GM21528 (cell line): ENCODE measurements at regions not wholly inside any gene's neighbourhood (a gene's known extent, or its start where the extent isn't known, plus 50 kb on each side); places are given as distances from the start of the nearest gene placed in this dataset.
"Not testable (repeated sequence)": the region's sequence is repeated elsewhere in the genome, so short reads cannot be mapped to it uniquely, and the experiment has no call there.

Source experiments
- ATAC-seq: cut with Tn5 transposase; IDR thresholded peaks from one replicate; pipeline ENCODE4 v1.9.1; 2021; ENCODE audit warnings: mild to moderate bottlenecking, moderate library complexity; ENCODE audit not compliant: unreplicated experiment, low FRiP score

GRCh38 chr13:87736849-87737385 is 65.7 kb downstream of the SLITRK5 start:
- no peak for ATAC-seq

- no peak for ATAC-seq
Measured at GRCh38 chr13:87754097-87754496, 82.9 kb downstream of the SLITRK5 start.

GRCh38 chr13:87769445-87769844 is 98.3 kb downstream of the SLITRK5 start:
- ATAC-seq, result no peak

- ATAC-seq, result no peak
Measured at GRCh38 chr13:87777387-87777786, 106.2 kb downstream of the SLITRK5 start.

GRCh38 chr13:87778128-87778527 is 107.0 kb downstream of the SLITRK5 start:
- no peak for ATAC-seq

- no peak for ATAC-seq
Measured at GRCh38 chr13:87779426-87779825, 108.3 kb downstream of the SLITRK5 start.

- no peak for ATAC-seq
Measured at GRCh38 chr13:87783366-87783765, 112.2 kb downstream of the SLITRK5 start.

GRCh38 chr13:87788363-87788762 is 117.2 kb downstream of the SLITRK5 start:
- no peak for ATAC-seq

- no peak for ATAC-seq
Measured at GRCh38 chr13:87792878-87793277, 121.7 kb downstream of the SLITRK5 start.

GRCh38 chr13:87798536-87798935 is 127.4 kb downstream of the SLITRK5 start:
- no peak for ATAC-seq

GRCh38 chr13:87810391-87810801 is 139.2 kb downstream of the SLITRK5 start:
- ATAC-seq, result no peak

GRCh38 chr13:87810920-87811344 is 139.8 kb downstream of the SLITRK5 start:
- no peak for ATAC-seq

GRCh38 chr13:87814403-87814802 is 143.2 kb downstream of the SLITRK5 start:
- no peak for ATAC-seq

- no peak for ATAC-seq
Measured at GRCh38 chr13:87820241-87820640, 149.1 kb downstream of the SLITRK5 start.

- ATAC-seq, result no peak
Measured at GRCh38 chr13:87821512-87821911, 150.3 kb downstream of the SLITRK5 start.

- not testable (repeated sequence) for ATAC-seq
Measured at GRCh38 chr13:87826301-87826700, 155.1 kb downstream of the SLITRK5 start.

GRCh38 chr13:87827479-87827878 is 156.3 kb downstream of the SLITRK5 start:
- ATAC-seq, result no peak

GRCh38 chr13:87837522-87837921 is 166.4 kb downstream of the SLITRK5 start:
- no peak for ATAC-seq

- no peak for ATAC-seq
Measured at GRCh38 chr13:87837946-87838345, 166.8 kb downstream of the SLITRK5 start.

GRCh38 chr13:87851410-87851809 is 180.2 kb downstream of the SLITRK5 start:
- ATAC-seq, result no peak

- ATAC-seq, result no peak
Measured at GRCh38 chr13:87855553-87855952, 184.4 kb downstream of the SLITRK5 start.

- no peak for ATAC-seq
Measured at GRCh38 chr13:87859261-87859660, 188.1 kb downstream of the SLITRK5 start.

- no peak for ATAC-seq
Measured at GRCh38 chr13:87867426-87867825, 196.3 kb downstream of the SLITRK5 start.
